ENCODE measurements at regions not wholly inside any gene's neighbourhood (a gene's known extent, or its start where the extent isn't known, plus 50 kb on each side); places are given as distances from the start of the nearest gene placed in this dataset.

DNA sequence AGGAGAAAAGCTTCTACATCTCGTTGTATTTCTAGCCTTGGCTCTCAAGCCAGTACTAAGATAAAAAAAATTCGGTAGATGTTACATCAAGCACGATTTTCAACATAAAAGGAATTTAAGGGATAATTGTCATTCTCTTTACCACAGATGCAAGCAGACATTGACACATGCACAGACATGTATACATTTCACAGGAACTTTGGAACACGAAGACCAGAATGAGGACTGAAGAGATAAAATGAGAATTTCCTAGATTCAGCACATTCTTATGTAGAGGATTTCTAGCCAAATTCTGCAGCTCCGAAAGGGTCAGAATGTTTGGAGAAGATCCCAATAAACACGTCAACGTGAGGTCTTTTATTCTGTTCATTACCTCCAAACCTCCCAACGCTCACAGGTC lies 284.5 kb upstream of the ARGLU1 start:
- intact Hi-C loops (cut with micrococcal nuclease): no loop called here
- no peaks in the 10 kb centered on the region for H3K4me1 Mint-ChIP-seq
- H3K9me3 Mint-ChIP-seq: no peaks in the 10 kb centered on the region
- ChIA-PET CTCF (ENCODE audit: partially characterized antibody) (no interaction called here), POLR2A (ENCODE audit: partially characterized antibody) (no interaction called here)
- DNase-seq: no peak
- no peaks in the 10 kb centered on the region for H3K27me3 ChIP-seq (ENCODE audit: insufficient read depth, low read length)
- no peaks in the 10 kb centered on the region for H3K27me3 Mint-ChIP-seq
- no peak overlapping the region for H3K27ac Mint-ChIP-seq
- H3K9me3 ChIP-seq (ENCODE audit: control insufficient read depth in 1 of 2, low read length in 2 of 2): no peaks in the 10 kb centered on the region
- no peak overlapping the region for H3K27ac ChIP-seq (ENCODE audit: low read depth, low read length)
- H3K4me3 ChIP-seq (ENCODE audit: low read length in 2 of 2): no peak overlapping the region
- H3K4me1 ChIP-seq (ENCODE audit: insufficient read depth, low read length): no peaks in the 10 kb centered on the region
- H3K36me3 ChIP-seq (ENCODE audit: insufficient read depth, low read length): no peaks in the 10 kb centered on the region
- no peaks in the 10 kb centered on the region for H3K36me3 Mint-ChIP-seq
- no peak overlapping the region for H3K4me3 Mint-ChIP-seq

GRCh38 chr13:106850973-106851650 lies 283.2 kb upstream of the ARGLU1 start:
- CTCF ChIA-PET (ENCODE audit: partially characterized antibody): no interaction called here
- no peak overlapping the region for H3K4me3 ChIP-seq (ENCODE audit: low read length in 2 of 2)
- Mint-ChIP-seq H3K27ac (no peak overlapping the region), H3K36me3 (no peaks in the 10 kb centered on the region), H3K27me3 (no peaks in the 10 kb centered on the region), H3K4me1 (no peaks in the 10 kb centered on the region), H3K4me3 (no peak overlapping the region), H3K9me3 (peaks cover 0 to 2% (median 0%) of the 10 kb centered on the region in 8 donors)
- DNase-seq: no peak
- H3K27me3 ChIP-seq (ENCODE audit: insufficient read depth, low read length): no peaks in the 10 kb centered on the region
- POLR2A ChIA-PET (ENCODE audit: partially characterized antibody): no interaction called here
- no peaks in the 10 kb centered on the region for H3K36me3 ChIP-seq (ENCODE audit: insufficient read depth, low read length)
- no peak overlapping the region for H3K27ac ChIP-seq (ENCODE audit: low read depth, low read length)
- intact Hi-C loops (cut with micrococcal nuclease): no loop called here
- H3K4me1 ChIP-seq (ENCODE audit: insufficient read depth, low read length): no peaks in the 10 kb centered on the region
- no peaks in the 10 kb centered on the region for H3K9me3 ChIP-seq (ENCODE audit: control insufficient read depth in 1 of 2, low read length in 2 of 2)

GRCh38 chr13:106846571-106847448 lies 278.9 kb upstream of the ARGLU1 start:
- Mint-ChIP-seq H3K9me3 (peaks cover 0 to 2% (median 0%) of the 10 kb centered on the region in 8 donors), H3K4me1 (no peaks in the 10 kb centered on the region), H3K4me3 (no peak overlapping the region), H3K27ac (no peak overlapping the region), H3K36me3 (no peaks in the 10 kb centered on the region), H3K27me3 (no peaks in the 10 kb centered on the region)
- Histone ChIP-seq H3K27ac (ENCODE audit: low read depth, low read length) (no peak overlapping the region), H3K4me1 (ENCODE audit: insufficient read depth, low read length) (no peaks in the 10 kb centered on the region), H3K9me3 (ENCODE audit: control insufficient read depth in 1 of 2, low read length in 2 of 2) (no peaks in the 10 kb centered on the region), H3K4me3 (ENCODE audit: low read length in 2 of 2) (no peak overlapping the region), H3K36me3 (ENCODE audit: insufficient read depth, low read length) (no peaks in the 10 kb centered on the region), H3K27me3 (ENCODE audit: insufficient read depth, low read length) (no peaks in the 10 kb centered on the region)
- ChIA-PET POLR2A (ENCODE audit: partially characterized antibody) (no interaction called here), CTCF (ENCODE audit: partially characterized antibody) (no interaction called here)
- intact Hi-C loops (cut with micrococcal nuclease): no loop called here
- no peak for DNase-seq

- H3K36me3 ChIP-seq (ENCODE audit: insufficient read depth, low read length): no peaks in the 10 kb centered on the region
- H3K4me3 Mint-ChIP-seq: no peak overlapping the region
- ChIA-PET CTCF (ENCODE audit: partially characterized antibody) (no interaction called here), POLR2A (ENCODE audit: partially characterized antibody) (no interaction called here)
- H3K27ac Mint-ChIP-seq: no peak overlapping the region
- no peaks in the 10 kb centered on the region for H3K27me3 Mint-ChIP-seq
- no peaks in the 10 kb centered on the region for H3K4me1 Mint-ChIP-seq
- no peaks in the 10 kb centered on the region for H3K27me3 ChIP-seq (ENCODE audit: insufficient read depth, low read length)
- DNase-seq: no peak
- intact Hi-C loops (cut with micrococcal nuclease): no loop called here
- H3K4me1 ChIP-seq (ENCODE audit: insufficient read depth, low read length): no peaks in the 10 kb centered on the region
- H3K9me3 Mint-ChIP-seq: peaks cover 0 to 4% (median 0%) of the 10 kb centered on the region in 8 donors
- no peaks in the 10 kb centered on the region for H3K36me3 Mint-ChIP-seq
- no peaks in the 10 kb centered on the region for H3K9me3 ChIP-seq (ENCODE audit: control insufficient read depth in 1 of 2, low read length in 2 of 2)
- H3K4me3 ChIP-seq (ENCODE audit: low read length in 2 of 2): no peak overlapping the region
- no peak overlapping the region for H3K27ac ChIP-seq (ENCODE audit: low read depth, low read length)
These were observed 268.4 kb upstream of the ARGLU1 start for GRCh38 chr13:106836186-106836802.

GRCh38 chr13:106835477-106835876 lies 267.5 kb upstream of the ARGLU1 start:
- Mint-ChIP-seq H3K4me3 (no peak overlapping the region), H3K27me3 (no peaks in the 10 kb centered on the region), H3K4me1 (no peaks in the 10 kb centered on the region), H3K27ac (no peak overlapping the region), H3K36me3 (no peaks in the 10 kb centered on the region), H3K9me3 (peaks cover 0 to 4% (median 0%) of the 10 kb centered on the region in 8 donors)
- intact Hi-C loops (cut with micrococcal nuclease): no loop called here
- CTCF ChIA-PET (ENCODE audit: partially characterized antibody): no interaction called here
- Histone ChIP-seq H3K4me3 (ENCODE audit: low read length in 2 of 2) (no peak overlapping the region), H3K36me3 (ENCODE audit: insufficient read depth, low read length) (no peaks in the 10 kb centered on the region), H3K4me1 (ENCODE audit: insufficient read depth, low read length) (no peaks in the 10 kb centered on the region), H3K27ac (ENCODE audit: low read depth, low read length) (no peak overlapping the region), H3K27me3 (ENCODE audit: insufficient read depth, low read length) (no peaks in the 10 kb centered on the region), H3K9me3 (ENCODE audit: control insufficient read depth in 1 of 2, low read length in 2 of 2) (no peaks in the 10 kb centered on the region)
- POLR2A ChIA-PET (ENCODE audit: partially characterized antibody): no interaction called here
- DNase-seq: no peak

- H3K4me3 Mint-ChIP-seq: no peak overlapping the region
- H3K4me1 Mint-ChIP-seq: no peaks in the 10 kb centered on the region
- no peaks in the 10 kb centered on the region for H3K36me3 Mint-ChIP-seq
- ChIA-PET CTCF (ENCODE audit: partially characterized antibody) (no interaction called here), POLR2A (ENCODE audit: partially characterized antibody) (no interaction called here)
- no peak overlapping the region for H3K27ac ChIP-seq (ENCODE audit: low read depth, low read length)
- H3K4me1 ChIP-seq (ENCODE audit: insufficient read depth, low read length): no peaks in the 10 kb centered on the region
- H3K9me3 ChIP-seq (ENCODE audit: control insufficient read depth in 1 of 2, low read length in 2 of 2): peaks cover 0 to 3% of the 10 kb centered on the region in 2 donors
- DNase-seq: no peak
- peaks cover 0 to 8% (median 0%) of the 10 kb centered on the region in 8 donors for H3K9me3 Mint-ChIP-seq
- no peak overlapping the region for H3K4me3 ChIP-seq (ENCODE audit: low read length in 2 of 2)
- H3K36me3 ChIP-seq (ENCODE audit: insufficient read depth, low read length): no peaks in the 10 kb centered on the region
- H3K27ac Mint-ChIP-seq: no peak overlapping the region
- intact Hi-C loops (cut with micrococcal nuclease): no loop called here
- H3K27me3 Mint-ChIP-seq: no peaks in the 10 kb centered on the region
- H3K27me3 ChIP-seq (ENCODE audit: insufficient read depth, low read length): no peaks in the 10 kb centered on the region
These were observed 254.0 kb upstream of the ARGLU1 start for GRCh38 chr13:106821979-106822378.

- no peaks in the 10 kb centered on the region for H3K36me3 Mint-ChIP-seq
- intact Hi-C loops (cut with micrococcal nuclease): no loop called here
- Histone ChIP-seq H3K27ac (ENCODE audit: low read depth, low read length) (no peak overlapping the region), H3K4me1 (ENCODE audit: insufficient read depth, low read length) (no peaks in the 10 kb centered on the region), H3K27me3 (ENCODE audit: insufficient read depth, low read length) (no peaks in the 10 kb centered on the region), H3K9me3 (ENCODE audit: control insufficient read depth in 1 of 2, low read length in 2 of 2) (no peaks in the 10 kb centered on the region), H3K36me3 (ENCODE audit: insufficient read depth, low read length) (no peaks in the 10 kb centered on the region), H3K4me3 (ENCODE audit: low read length in 2 of 2) (no peak overlapping the region)
- POLR2A ChIA-PET (ENCODE audit: partially characterized antibody): no interaction called here
- no peak for DNase-seq
- no peaks in the 10 kb centered on the region for H3K4me1 Mint-ChIP-seq
- H3K9me3 Mint-ChIP-seq: peaks cover 0 to 3% (median 0%) of the 10 kb centered on the region in 8 donors
- H3K4me3 Mint-ChIP-seq: no peak overlapping the region
- CTCF ChIA-PET (ENCODE audit: partially characterized antibody): no interaction called here
- H3K27ac Mint-ChIP-seq: no peak overlapping the region
- no peaks in the 10 kb centered on the region for H3K27me3 Mint-ChIP-seq
These were observed 251.7 kb upstream of the ARGLU1 start for GRCh38 chr13:106819413-106820180.

Measured in CD4-positive, alpha-beta memory T cell (primary cell).